GM23338 (cell line): ENCODE measurements at regions not wholly inside any gene's neighbourhood (a gene's known extent, or its start where the extent isn't known, plus 50 kb on each side); places are given as distances from the start of the nearest gene placed in this dataset.

Experiments
- CREB1 ChIP-seq: fragments of 250-450 bp; sonication (Bioruptor Pico); IDR thresholded peaks from 2 replicates; pipeline ENCODE4 v1.5.0; 2020; ENCODE audit warnings: low read depth, mild to moderate bottlenecking, moderate library complexity
- CTCF ChIP-seq, 2 experiments: fragments of 200-600 bp in 1 of 2; sonication (generic) in 1 of 2; conservative IDR thresholded peaks; 2 replicates each; pipeline versions ENCODE4 v1.5.1 to v1.6.1; 2016 to 2017; ENCODE audit warnings: antibody characterized with exemption in 2 of 2, low read depth in 2 of 2, mild to moderate bottlenecking in 2 of 2, moderate library complexity in 1 of 2
- ETS1 ChIP-seq: IDR thresholded peaks from 2 replicates; pipeline ENCODE4 v1.6.1; 2016; ENCODE audit warnings: antibody characterized with exemption
- EZH2 ChIP-seq: fragments of 200-600 bp; sonication (generic); IDR thresholded peaks from one replicate; pipeline ENCODE4 v1.8.0; 2017; ENCODE audit warnings: antibody characterized with exemption, mild to moderate bottlenecking, low read depth; ENCODE audit not compliant: unreplicated experiment
- EZH2phosphoT487 ChIP-seq: fragments of 200-600 bp; sonication (generic); IDR thresholded peaks from one replicate; pipeline ENCODE4 v1.8.1; 2018; ENCODE audit warnings: antibody characterized with exemption; ENCODE audit not compliant: unreplicated experiment
- JUNB ChIP-seq: IDR thresholded peaks from one replicate; pipeline ENCODE4 v1.6.1; 2016; ENCODE audit warnings: antibody characterized with exemption; ENCODE audit not compliant: unreplicated experiment
- NANOG ChIP-seq: IDR thresholded peaks from 2 replicates; pipeline ENCODE4 v1.6.1; 2016; ENCODE audit warnings: antibody characterized with exemption, borderline replicate concordance
- POLR2AphosphoS5 ChIP-seq: IDR thresholded peaks from 2 replicates; pipeline ENCODE4 v1.6.1; 2016; ENCODE audit warnings: antibody characterized with exemption, low read depth
- REST ChIP-seq: IDR thresholded peaks from one replicate; pipeline ENCODE4 v1.6.1; 2018; ENCODE audit warnings: antibody characterized with exemption; ENCODE audit not compliant: unreplicated experiment
- STAT1 ChIP-seq: IDR thresholded peaks from one replicate; pipeline ENCODE4 v1.6.1; 2016; ENCODE audit warnings: antibody characterized with exemption; ENCODE audit not compliant: unreplicated experiment
- ZNF331 ChIP-seq: fragments of 250-450 bp; sonication (Bioruptor Pico); IDR thresholded peaks from 2 replicates; pipeline ENCODE4 v1.5.0; 2020; ENCODE audit warnings: low read depth, mild to moderate bottlenecking, moderate library complexity

- TF ChIP-seq POLR2AphosphoS5: no peak
- TF ChIP-seq CTCF (conservative IDR thresholded peaks at IDR 0.05; ENCODE audit: low read depth in 2 of 2): no peak
- no peak for TF ChIP-seq EZH2phosphoT487
- no peak for TF ChIP-seq NANOG
- TF ChIP-seq REST: no peak
- TF ChIP-seq EZH2: no peak
- TF ChIP-seq CREB1 (CRISPR knock-in tag): no peak
- TF ChIP-seq ZNF331 (CRISPR knock-in tag): no peak
- TF ChIP-seq JUNB: no peak
- TF ChIP-seq STAT1: no peak
- no peak for TF ChIP-seq ETS1
Observed at GRCh38 chrX:79482686-79483085, 115.6 kb upstream of the ITM2A start.
